RPMI8226 (cell line): ENCODE measurements at regions not wholly inside any gene's neighbourhood (a gene's known extent, or its start where the extent isn't known, plus 50 kb on each side); places are given as distances from the start of the nearest gene placed in this dataset.
"Not testable (repeated sequence)": the region's sequence is repeated elsewhere in the genome, so short reads cannot be mapped to it uniquely, and the experiment has no call there.

Source experiments
- DNase-seq: peaks from one replicate; pipeline ENCODE4 v3.0.0-alpha.2; 2015

GRCh38 chrX:114272096-114272686, 311.7 kb upstream of the HTR2C start:
- no peak for DNase-seq

DNA sequence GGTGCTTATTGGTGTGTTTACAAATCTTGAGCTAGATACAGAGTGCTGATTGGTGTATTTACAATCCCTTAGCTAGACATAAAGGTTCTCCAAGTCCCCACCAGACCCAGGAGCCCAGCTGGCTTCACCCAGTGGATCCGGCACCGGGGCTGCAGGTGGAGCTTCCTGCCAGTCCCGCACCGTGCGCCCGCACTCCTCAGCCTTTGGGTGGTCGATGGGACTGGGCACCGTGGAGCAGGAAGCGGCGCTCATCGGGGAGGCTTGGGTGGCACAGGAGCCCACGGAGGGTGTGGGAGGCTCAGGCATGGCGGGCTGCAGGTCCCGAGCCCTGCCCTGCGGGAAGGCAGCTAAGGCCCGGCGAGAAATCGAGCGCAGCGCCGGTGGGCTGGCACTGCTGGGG, 313.5 kb upstream of the HTR2C start:
- DNase-seq: not testable (repeated sequence)

DNA sequence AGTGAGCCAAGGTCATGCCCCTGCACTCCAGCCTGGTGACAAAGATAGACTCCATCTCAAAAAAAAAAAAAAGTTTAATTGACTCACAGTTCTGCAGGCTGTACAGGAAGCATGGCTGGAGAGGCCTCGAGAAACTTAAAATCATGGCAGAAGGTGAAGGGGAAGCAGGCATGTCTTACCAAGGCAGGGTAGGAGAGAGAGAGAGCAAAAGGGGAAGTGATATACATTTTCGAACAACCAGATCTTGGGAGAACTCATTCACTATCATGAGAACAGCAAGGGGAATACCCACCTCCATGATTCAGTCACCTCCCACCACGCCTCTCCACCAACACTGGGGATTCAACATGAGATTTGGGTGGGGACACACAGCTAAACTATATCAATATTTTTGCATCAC, 315.2 kb upstream of the HTR2C start:
- peak; percentile 5 for DNase-seq

- DNase-seq: no peak
Observed at GRCh38 chrX:114267142-114267541, 316.7 kb upstream of the HTR2C start.

DNA sequence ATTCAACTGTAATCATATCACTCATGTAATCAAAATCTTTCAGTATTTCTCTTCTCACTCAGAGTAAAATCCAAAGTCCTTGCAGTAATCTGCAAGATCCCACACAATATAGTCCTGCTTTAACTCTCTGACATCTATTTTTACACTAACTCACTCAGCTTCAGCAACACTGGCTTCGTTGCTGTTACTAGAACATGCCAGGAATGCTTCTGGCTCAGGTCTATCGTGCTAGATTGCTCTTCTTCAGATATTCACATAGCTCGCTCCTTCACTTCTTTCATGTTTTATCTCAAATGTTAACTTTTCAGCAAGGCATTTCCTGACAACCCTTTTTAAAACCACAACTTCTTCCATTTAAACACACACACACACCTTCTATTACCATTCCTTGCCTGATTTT, 331.7 kb upstream of the HTR2C start:
- no peak for DNase-seq

DNA sequence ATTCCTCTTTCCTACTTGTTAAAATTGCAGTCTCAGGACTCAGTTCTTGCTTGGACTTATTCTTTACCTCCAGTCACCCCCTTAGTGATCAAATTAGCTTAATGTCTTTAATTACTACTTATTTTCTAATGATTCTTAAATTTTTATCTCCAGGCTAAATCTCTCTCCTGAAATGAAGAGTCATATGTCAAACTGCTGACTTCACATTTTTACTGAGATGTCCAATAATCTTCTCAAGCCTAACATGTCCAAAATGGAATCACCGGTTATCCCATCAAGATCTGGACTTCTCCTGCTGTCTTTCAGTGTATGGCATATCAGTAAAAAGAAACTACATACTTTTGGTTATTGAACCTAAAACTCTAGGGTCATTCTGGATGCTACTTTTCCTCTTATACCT, 332.3 kb upstream of the HTR2C start:
- DNase-seq: no peak

- no peak for DNase-seq
Observed at GRCh38 chrX:114221445-114221844, 362.4 kb upstream of the HTR2C start.

- no peak for DNase-seq
Observed at GRCh38 chrX:114210879-114211278, 373.0 kb upstream of the HTR2C start.

DNA sequence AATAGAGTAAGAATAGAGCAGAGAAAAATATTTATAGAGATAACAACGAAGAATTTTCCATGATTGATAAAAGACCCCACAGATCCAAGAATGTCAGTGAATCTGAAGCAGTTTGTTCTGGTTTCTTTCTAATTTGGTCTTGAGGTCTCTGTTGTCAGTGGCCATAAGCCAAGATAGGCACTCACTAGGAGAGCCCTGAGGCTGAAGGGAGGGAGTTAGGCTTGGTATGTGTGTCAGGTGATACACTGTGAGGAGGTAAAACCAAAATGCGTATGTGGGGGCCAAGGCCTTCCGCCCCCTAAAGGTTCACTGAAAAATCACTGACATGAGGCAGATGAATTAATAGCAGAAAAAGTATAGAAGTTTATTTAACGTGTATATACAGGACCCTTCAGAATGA, 382.3 kb upstream of the HTR2C start:
- DNase-seq: no peak

GRCh38 chrX:114181195-114181594, 402.7 kb upstream of the HTR2C start:
- no peak for DNase-seq

DNA sequence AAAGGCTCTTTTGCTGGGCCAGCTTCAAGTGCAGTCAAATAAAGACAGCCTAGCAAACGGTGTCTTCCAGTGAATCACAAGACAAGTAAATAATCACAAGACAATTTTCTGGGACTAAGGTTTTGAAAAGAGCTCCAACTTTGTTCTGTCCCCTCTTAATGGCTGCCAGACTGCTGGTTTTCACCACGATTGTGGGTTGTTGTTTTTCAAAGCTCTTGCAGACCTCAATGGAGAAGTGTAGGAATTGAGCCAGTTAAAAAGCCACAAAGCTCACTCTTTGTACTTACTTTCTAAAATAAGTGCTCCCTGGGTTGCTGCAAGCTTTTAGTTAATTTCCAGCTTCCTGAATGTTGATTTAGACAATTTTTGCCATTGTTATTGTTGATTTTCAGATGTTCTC, 405.8 kb upstream of the HTR2C start:
- DNase-seq: no peak

DNA sequence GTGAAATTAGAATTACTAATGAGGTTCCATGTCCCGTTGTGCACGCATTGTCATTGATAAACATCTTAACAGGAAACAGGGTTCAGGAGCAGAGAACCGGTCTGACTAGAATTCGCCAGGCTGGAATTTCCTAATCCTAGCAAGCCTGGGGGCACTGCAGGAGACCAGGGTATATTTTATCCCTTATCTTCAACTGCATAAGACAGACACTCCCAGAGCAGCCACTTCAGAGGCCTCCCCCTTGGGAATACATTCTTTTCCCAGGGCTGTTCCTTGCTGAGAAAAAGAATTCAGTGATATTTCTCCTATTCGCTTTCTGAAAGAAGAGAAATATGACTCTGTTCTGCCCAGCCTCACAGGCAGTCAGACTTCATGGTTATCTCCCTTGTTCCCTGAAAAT, 416.6 kb upstream of the HTR2C start:
- DNase-seq: not testable (repeated sequence)

GRCh38 chrX:114166601-114167000, 417.3 kb upstream of the HTR2C start:
- DNase-seq: no peak

- no peak for DNase-seq
Observed at GRCh38 chrX:114165537-114165936, 418.3 kb upstream of the HTR2C start.

GRCh38 chrX:114162068-114162735, 421.7 kb upstream of the HTR2C start:
- DNase-seq: peak; percentile 21

DNA sequence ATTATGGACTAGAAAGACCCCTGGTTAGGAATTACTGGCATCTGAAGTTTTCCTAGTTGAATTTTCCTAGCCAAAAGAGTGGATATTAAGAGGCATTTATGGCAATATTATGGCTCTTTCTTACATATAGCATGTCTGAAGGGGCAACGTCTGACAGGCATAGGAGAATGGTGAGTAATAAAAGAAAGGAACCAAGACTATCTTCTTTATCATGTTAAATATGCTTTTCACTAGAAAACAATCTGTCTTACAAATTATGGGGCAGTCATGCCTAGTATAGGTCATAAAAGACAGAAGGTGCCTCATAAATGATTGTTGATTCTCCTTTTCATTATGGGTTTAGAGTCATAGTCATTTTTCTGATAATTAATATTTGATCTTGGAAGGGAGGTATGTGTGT, 431.1 kb upstream of the HTR2C start:
- DNase-seq: no peak

- DNase-seq: no peak
Observed at GRCh38 chrX:114152130-114152529, 431.8 kb upstream of the HTR2C start.

GRCh38 chrX:114134465-114134864, 449.4 kb upstream of the HTR2C start:
- DNase-seq: no peak

GRCh38 chrX:114127411-114128025, 456.4 kb upstream of the HTR2C start:
- no peak for DNase-seq

- DNase-seq: no peak
Observed at GRCh38 chrX:114127005-114127404, 456.9 kb upstream of the HTR2C start.

DNA sequence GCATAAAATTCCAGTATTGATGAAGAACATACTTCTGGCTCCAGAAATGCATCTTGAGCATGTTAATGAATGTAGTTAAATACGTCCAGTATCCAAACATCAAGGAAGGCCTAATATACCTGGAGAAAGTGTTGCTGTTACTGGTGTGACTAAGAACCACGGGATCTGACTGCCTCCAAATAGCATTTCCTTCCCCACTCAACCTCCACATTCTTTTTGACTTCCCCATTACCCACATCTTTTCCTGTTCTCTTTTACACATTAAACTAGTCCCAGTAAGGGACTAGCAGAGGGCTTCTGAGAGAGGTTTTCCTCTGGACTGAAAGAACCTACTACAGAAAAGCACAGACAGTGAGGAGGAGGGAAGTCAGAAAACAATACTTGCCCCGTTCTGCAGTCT, 482.8 kb upstream of the HTR2C start:
- DNase-seq: no peak

GRCh38 chrX:114097866-114098265, 486.0 kb upstream of the HTR2C start:
- DNase-seq: no peak

- DNase-seq: no peak
Observed at GRCh38 chrX:114097427-114097826, 486.5 kb upstream of the HTR2C start.

GRCh38 chrX:114095789-114096188, 488.1 kb upstream of the HTR2C start:
- no peak for DNase-seq

- no peak for DNase-seq
Observed at GRCh38 chrX:114087543-114087942, 496.3 kb upstream of the HTR2C start.
